ENCODE measurements at regions not wholly inside any gene's neighbourhood (a gene's known extent, or its start where the extent isn't known, plus 50 kb on each side); places are given as distances from the start of the nearest gene placed in this dataset.

- TF ChIP-seq CTCF (IDR thresholded peaks at IDR 0.05; ENCODE audit: low read length) (no peak), EZH2 (IDR thresholded peaks at IDR 0.05; ENCODE audit: borderline replicate concordance, low read length) (no peak)
Observed at GRCh38 chr2:183253441-183254130, 129.3 kb downstream of the NUP35 start.

All from OCI-LY1 (cell line).